GM18519 (cell line): ENCODE measurements at regions not wholly inside any gene's neighbourhood (a gene's known extent, or its start where the extent isn't known, plus 50 kb on each side); places are given as distances from the start of the nearest gene placed in this dataset.
"Not testable (repeated sequence)": the region's sequence is repeated elsewhere in the genome, so short reads cannot be mapped to it uniquely, and the experiment has no call there.

Experiments used
- ATAC-seq: cut with Tn5 transposase; IDR thresholded peaks from one replicate; pipeline ENCODE4 v1.9.1; 2021; ENCODE audit warnings: mild to moderate bottlenecking, moderate library complexity; ENCODE audit not compliant: unreplicated experiment, low FRiP score

GRCh38 chr7:131147604-131148003 is 180.1 kb upstream of the MKLN1 start:
- no peak for ATAC-seq

- no peak for ATAC-seq
Observed at GRCh38 chr7:131148258-131148657, 179.4 kb upstream of the MKLN1 start.

- ATAC-seq, result no peak
Observed at GRCh38 chr7:131148708-131149428, 178.8 kb upstream of the MKLN1 start.

- ATAC-seq, result no peak
Observed at GRCh38 chr7:131149429-131149773, 178.3 kb upstream of the MKLN1 start.

- no peak for ATAC-seq
Observed at GRCh38 chr7:131149840-131150239, 177.8 kb upstream of the MKLN1 start.

GRCh38 chr7:131151034-131151433 is 176.6 kb upstream of the MKLN1 start:
- ATAC-seq, result no peak

- ATAC-seq, result no peak
Observed at GRCh38 chr7:131152766-131153165, 174.9 kb upstream of the MKLN1 start.

- ATAC-seq, result no peak
Observed at GRCh38 chr7:131154380-131154779, 173.3 kb upstream of the MKLN1 start.

- ATAC-seq, result no peak
Observed at GRCh38 chr7:131157530-131158243, 170.0 kb upstream of the MKLN1 start.

GRCh38 chr7:131158244-131158636 is 169.4 kb upstream of the MKLN1 start:
- not testable (repeated sequence) for ATAC-seq

GRCh38 chr7:131159961-131160361 is 167.7 kb upstream of the MKLN1 start:
- no peak for ATAC-seq

GRCh38 chr7:131161103-131161502 is 166.6 kb upstream of the MKLN1 start:
- ATAC-seq, result no peak

- no peak for ATAC-seq
Observed at GRCh38 chr7:131164025-131164925, 163.4 kb upstream of the MKLN1 start.

GRCh38 chr7:131166066-131166465 is 161.6 kb upstream of the MKLN1 start:
- no peak for ATAC-seq

GRCh38 chr7:131170440-131171271 is 157.0 kb upstream of the MKLN1 start:
- no peak for ATAC-seq

GRCh38 chr7:131173145-131173890 is 154.4 kb upstream of the MKLN1 start:
- no peak for ATAC-seq

- no peak for ATAC-seq
Observed at GRCh38 chr7:131174391-131174790, 153.3 kb upstream of the MKLN1 start.

GRCh38 chr7:131174855-131175254 is 152.8 kb upstream of the MKLN1 start:
- no peak for ATAC-seq

GRCh38 chr7:131182446-131183058 is 145.1 kb upstream of the MKLN1 start:
- ATAC-seq, result no peak
